MM.1S (cell line): ENCODE measurements at regions not wholly inside any gene's neighbourhood (a gene's known extent, or its start where the extent isn't known, plus 50 kb on each side); places are given as distances from the start of the nearest gene placed in this dataset.
A peak's percentile ranks its signal among the peaks of the same experiment; 100 is the strongest.

Experiments
- DNase-seq: peaks from one replicate; pipeline ENCODE4 v3.0.0-alpha.2; 2015
- H2AFZ ChIP-seq: fragments of 300-600 bp; sonication (generic); 2 replicates; pipeline ENCODE4 v1.6.0; 2016; ENCODE audit warnings: antibody characterized with exemption, low read length
- H3F3A ChIP-seq: fragments of 300-600 bp; sonication (generic); 2 replicates; pipeline ENCODE4 v1.6.1; 2016; ENCODE audit warnings: mild to moderate bottlenecking, antibody characterized with exemption, low read length, moderate library complexity, mixed read lengths; ENCODE audit not compliant: insufficient read depth
- H3K27ac ChIP-seq: fragments of 300-600 bp; sonication (generic); 2 replicates; pipeline ENCODE4 v1.5.1; 2016; ENCODE audit warnings: mild to moderate bottlenecking, low read length
- H3K27me3 ChIP-seq: fragments of 300-600 bp; sonication (generic); replicated peaks from 2 replicates; pipeline ENCODE4 v1.6.0; 2016; ENCODE audit warnings: low read length; ENCODE audit not compliant: insufficient read depth
- H3K36me3 ChIP-seq: fragments of 300-600 bp; sonication (generic); replicated peaks from 2 replicates; pipeline ENCODE4 v1.6.1; 2016; ENCODE audit warnings: mild to moderate bottlenecking, low read length, mixed read lengths; ENCODE audit not compliant: insufficient read depth
- H3K4me1 ChIP-seq: fragments of 300-600 bp; sonication (generic); 2 replicates; pipeline ENCODE4 v1.6.1; 2016; ENCODE audit warnings: low read length, mixed read lengths
- H3K4me2 ChIP-seq: fragments of 300-600 bp; sonication (generic); 2 replicates; pipeline ENCODE4 v1.6.0; 2016; ENCODE audit warnings: low read depth, low read length
- H3K4me3 ChIP-seq: fragments of 300-600 bp; sonication (generic); 2 replicates; pipeline ENCODE4 v1.5.1; 2016; ENCODE audit warnings: low read length, mixed read lengths
- H3K79me2 ChIP-seq: fragments of 300-600 bp; sonication (generic); 2 replicates; pipeline ENCODE4 v1.6.1; 2016; ENCODE audit warnings: mixed run types, low read length, mixed read lengths
- H3K9ac ChIP-seq: fragments of 300-600 bp; sonication (generic); 2 replicates; pipeline ENCODE4 v1.6.1; 2016; ENCODE audit warnings: low read length, mixed read lengths
- H3K9me2 ChIP-seq: fragments of 300-600 bp; sonication (generic); replicated peaks from 2 replicates; pipeline ENCODE4 v1.6.1; 2016; ENCODE audit warnings: mild to moderate bottlenecking, low read length, mixed read lengths; ENCODE audit not compliant: insufficient read depth
- H3K9me3 ChIP-seq: fragments of 300-600 bp; sonication (generic); replicated peaks from 2 replicates; pipeline ENCODE4 v1.6.1; 2016; ENCODE audit warnings: mild to moderate bottlenecking, low read length, mixed read lengths; ENCODE audit not compliant: insufficient read depth
- H4K20me1 ChIP-seq: fragments of 300-600 bp; sonication (generic); 2 replicates; pipeline ENCODE4 v1.6.1; 2016; ENCODE audit warnings: mild to moderate bottlenecking, low read length, moderate library complexity, mixed read lengths; ENCODE audit not compliant: insufficient read depth
- CTCF ChIP-seq: fragments of 300-600 bp; sonication (generic); IDR thresholded peaks from 2 replicates; pipeline ENCODE4 v1.5.1; 2016; ENCODE audit warnings: antibody characterized with exemption, low read length, mixed read lengths
- EZH2 ChIP-seq: fragments of 300-600 bp; sonication (generic); optimal IDR thresholded peaks from 2 replicates; pipeline ENCODE3; 2017; ENCODE audit warnings: low read depth, mild to moderate bottlenecking, antibody characterized with exemption, low read length, mixed read lengths
- EZH2phosphoT487 ChIP-seq: fragments of 300-600 bp; sonication (generic); IDR thresholded peaks from 2 replicates; pipeline ENCODE4 v1.6.1; 2018; ENCODE audit warnings: antibody characterized with exemption, low read length

GRCh38 chr4:45750721-45751120, 373.1 kb downstream of the GABRG1 start:
- H3K9me3 ChIP-seq = no peaks in the 10 kb centered on the region
- no peak overlapping the region for H3K9ac ChIP-seq
- H3K27ac ChIP-seq = no peak overlapping the region
- H3K79me2 ChIP-seq = no peaks in the 10 kb centered on the region
- no peaks in the 10 kb centered on the region for H3K9me2 ChIP-seq
- H2AFZ ChIP-seq = no peak overlapping the region
- no peaks in the 10 kb centered on the region for H4K20me1 ChIP-seq
- H3F3A ChIP-seq = no peaks in the 10 kb centered on the region
- no peaks in the 10 kb centered on the region for H3K4me1 ChIP-seq
- H3K27me3 ChIP-seq = no peaks in the 10 kb centered on the region
- no peak for DNase-seq
- no peak overlapping the region for H3K4me3 ChIP-seq
- TF ChIP-seq EZH2phosphoT487 (no peak), CTCF (no peak), EZH2 (no peak)
- no peak overlapping the region for H3K4me2 ChIP-seq
- H3K36me3 ChIP-seq = no peaks in the 10 kb centered on the region

GRCh38 chr4:45745741-45746140, 378.1 kb downstream of the GABRG1 start:
- H3K9me2 ChIP-seq = no peaks in the 10 kb centered on the region
- no peaks in the 10 kb centered on the region for H3K4me1 ChIP-seq
- H3K27ac ChIP-seq = no peak overlapping the region
- no peaks in the 10 kb centered on the region for H3K36me3 ChIP-seq
- no peak overlapping the region for H3K9ac ChIP-seq
- H2AFZ ChIP-seq = no peak overlapping the region
- TF ChIP-seq EZH2phosphoT487 (no peak), CTCF (no peak), EZH2 (no peak)
- no peak for DNase-seq
- H4K20me1 ChIP-seq = no peaks in the 10 kb centered on the region
- no peaks in the 10 kb centered on the region for H3K79me2 ChIP-seq
- no peaks in the 10 kb centered on the region for H3K27me3 ChIP-seq
- no peaks in the 10 kb centered on the region for H3F3A ChIP-seq
- H3K4me3 ChIP-seq = no peak overlapping the region
- H3K9me3 ChIP-seq = no peaks in the 10 kb centered on the region
- no peak overlapping the region for H3K4me2 ChIP-seq

- H3K4me3 ChIP-seq = no peak overlapping the region
- H3K79me2 ChIP-seq = no peaks in the 10 kb centered on the region
- no peaks in the 10 kb centered on the region for H3K9me3 ChIP-seq
- no peak overlapping the region for H3K4me2 ChIP-seq
- no peak; the same call in 1 of the 2 replicates for TF ChIP-seq CTCF
- no peak for TF ChIP-seq EZH2phosphoT487
- no peak for TF ChIP-seq EZH2
- no peaks in the 10 kb centered on the region for H3F3A ChIP-seq
- H3K4me1 ChIP-seq = no peaks in the 10 kb centered on the region
- H2AFZ ChIP-seq = no peak overlapping the region
- H3K9me2 ChIP-seq = no peaks in the 10 kb centered on the region
- no peaks in the 10 kb centered on the region for H3K27me3 ChIP-seq
- no peaks in the 10 kb centered on the region for H3K36me3 ChIP-seq
- no peak overlapping the region for H3K27ac ChIP-seq
- H3K9ac ChIP-seq = no peak overlapping the region
- DNase-seq = peak; percentile 22
- no peaks in the 10 kb centered on the region for H4K20me1 ChIP-seq
Measured at GRCh38 chr4:45741897-45742296, 382.0 kb downstream of the GABRG1 start.

- Histone ChIP-seq H3K9ac (no peak overlapping the region), H4K20me1 (no peaks in the 10 kb centered on the region), H3K79me2 (no peaks in the 10 kb centered on the region), H3K9me2 (no peaks in the 10 kb centered on the region), H3K4me3 (no peak overlapping the region), H3K9me3 (no peaks in the 10 kb centered on the region), H2AFZ (no peak overlapping the region), H3F3A (no peaks in the 10 kb centered on the region), H3K27ac (no peak overlapping the region), H3K4me2 (no peak overlapping the region), H3K27me3 (no peaks in the 10 kb centered on the region), H3K4me1 (no peaks in the 10 kb centered on the region), H3K36me3 (no peaks in the 10 kb centered on the region)
- TF ChIP-seq CTCF = no peak
- TF ChIP-seq EZH2 = no peak
- TF ChIP-seq EZH2phosphoT487 = no peak
- DNase-seq = no peak
Measured at GRCh38 chr4:45732161-45732560, 391.7 kb downstream of the GABRG1 start.
